DND-41 (cell line): ENCODE measurements at regions not wholly inside any gene's neighbourhood (a gene's known extent, or its start where the extent isn't known, plus 50 kb on each side); places are given as distances from the start of the nearest gene placed in this dataset.

Experiments used
- ATAC-seq: fragments of 200-7000 bp; cut with Tn5 transposase; 3 replicates; pipeline ENCODE4 v1.9.1; 2021; ENCODE audit warnings: low read depth; ENCODE audit not compliant: insufficient read depth
- DNase-seq: peaks from one replicate; pipeline ENCODE4 v3.0.0-alpha.2; 2020
- H2AFZ ChIP-seq: 2 replicates; pipeline ENCODE4 v1.6.0; 2012; ENCODE audit warnings: low read depth, low read length
- H3K27ac ChIP-seq: 2 replicates; pipeline ENCODE4 v1.5.1; 2012; ENCODE audit warnings: low read length, inconsistent platforms
- H3K27me3 ChIP-seq: fragments of 200-600 bp; sonication (generic); 2 replicates; pipeline ENCODE4 v1.6.0; 2012; ENCODE audit warnings: low read length, mild to moderate bottlenecking, inconsistent platforms; ENCODE audit not compliant: insufficient read depth, poor library complexity
- H3K36me3 ChIP-seq: 2 replicates; pipeline ENCODE4 v1.5.1; 2012; ENCODE audit warnings: low read length, inconsistent platforms; ENCODE audit not compliant: insufficient read depth
- H3K4me1 ChIP-seq: 2 replicates; pipeline ENCODE4 v1.5.1; 2012; ENCODE audit warnings: mild to moderate bottlenecking, low read length; ENCODE audit not compliant: insufficient read depth
- H3K4me2 ChIP-seq: 2 replicates; pipeline ENCODE4 v1.6.0; 2012; ENCODE audit warnings: mild to moderate bottlenecking, moderate library complexity, low read length, inconsistent platforms; ENCODE audit not compliant: insufficient read depth
- H3K4me3 ChIP-seq, 2 experiments: fragments of 200-600 bp in 1 of 2; shearing (Covaris generic) in 1 of 2; 2 replicates each; pipeline ENCODE4 v1.5.1; 2012 to 2016; ENCODE audit warnings: inconsistent platforms in 2 of 2, low read length in 2 of 2, mild to moderate bottlenecking in 2 of 2, low read depth in 1 of 2, moderate library complexity in 1 of 2
- H3K79me2 ChIP-seq: 2 replicates; pipeline ENCODE4 v1.6.0; 2012; ENCODE audit warnings: low read length, inconsistent platforms; ENCODE audit not compliant: insufficient read depth
- H3K9ac ChIP-seq: 2 replicates; pipeline ENCODE4 v1.6.0; 2012; ENCODE audit warnings: low read depth, mild to moderate bottlenecking, inconsistent platforms, low read length, moderate library complexity
- H3K9me3 ChIP-seq: 2 replicates; pipeline ENCODE4 v1.5.1; 2012; ENCODE audit warnings: low read length, moderate library complexity, mild to moderate bottlenecking, inconsistent platforms; ENCODE audit not compliant: insufficient read depth, severe bottlenecking
- H4K20me1 ChIP-seq: 2 replicates; pipeline ENCODE4 v1.6.0; 2012; ENCODE audit warnings: low read length; ENCODE audit not compliant: insufficient read depth
- CTCF ChIP-seq: IDR thresholded peaks from 2 replicates; pipeline ENCODE4 v1.5.1; 2012; ENCODE audit warnings: borderline replicate concordance, low read length, moderate library complexity, mild to moderate bottlenecking; ENCODE audit not compliant: poor library complexity, severe bottlenecking; ENCODE audit errors: extremely low read depth
- EZH2 ChIP-seq: IDR thresholded peaks from 3 replicates; pipeline ENCODE4 v1.6.1; 2012; ENCODE audit warnings: borderline replicate concordance, low read depth, mild to moderate bottlenecking, moderate library complexity, low read length, inconsistent platforms; ENCODE audit not compliant: severe bottlenecking

GRCh38 chr4:81623434-81623833, 151.7 kb upstream of the RASGEF1B start:
- Histone ChIP-seq H2AFZ (no peak overlapping the region), H3K36me3 (no peaks in the 10 kb centered on the region), H3K9me3 (no peaks in the 10 kb centered on the region), H3K27me3 (no peaks in the 10 kb centered on the region), H3K79me2 (no peaks in the 10 kb centered on the region), H3K4me3 (no peak overlapping the region), H3K27ac (no peak overlapping the region), H3K9ac (no peak overlapping the region), H3K4me1 (no peaks in the 10 kb centered on the region), H3K4me2 (no peak overlapping the region), H4K20me1 (no peaks in the 10 kb centered on the region)
- DNase-seq: no peak
- TF ChIP-seq EZH2 (no peak), CTCF (no peak)
- no peak for ATAC-seq

- TF ChIP-seq EZH2 (no peak), CTCF (no peak)
- no peaks in the 10 kb centered on the region for H4K20me1 ChIP-seq
- H3K9ac ChIP-seq: no peak overlapping the region
- DNase-seq (no peak), ATAC-seq (no peak)
- no peak overlapping the region for H3K4me3 ChIP-seq
- H3K4me2 ChIP-seq: no peak overlapping the region
- H3K27me3 ChIP-seq: no peaks in the 10 kb centered on the region
- H2AFZ ChIP-seq: no peak overlapping the region
- H3K36me3 ChIP-seq: no peaks in the 10 kb centered on the region
- H3K4me1 ChIP-seq: no peaks in the 10 kb centered on the region
- no peaks in the 10 kb centered on the region for H3K79me2 ChIP-seq
- no peaks in the 10 kb centered on the region for H3K9me3 ChIP-seq
- no peak overlapping the region for H3K27ac ChIP-seq
Observed at GRCh38 chr4:81622474-81623184, 150.9 kb upstream of the RASGEF1B start.

GRCh38 chr4:81622028-81622427, 150.3 kb upstream of the RASGEF1B start:
- no peak for DNase-seq
- Histone ChIP-seq H3K27me3 (no peaks in the 10 kb centered on the region), H3K79me2 (no peaks in the 10 kb centered on the region), H3K36me3 (no peaks in the 10 kb centered on the region), H3K4me3 (no peak overlapping the region), H4K20me1 (no peaks in the 10 kb centered on the region), H3K27ac (no peak overlapping the region), H3K9ac (no peak overlapping the region), H3K4me2 (no peak overlapping the region), H3K4me1 (no peaks in the 10 kb centered on the region), H2AFZ (no peak overlapping the region), H3K9me3 (no peaks in the 10 kb centered on the region)
- no peak for ATAC-seq
- TF ChIP-seq EZH2: no peak
- no peak for TF ChIP-seq CTCF
